22Rv1 (cell line): ENCODE measurements at regions not wholly inside any gene's neighbourhood (a gene's known extent, or its start where the extent isn't known, plus 50 kb on each side); places are given as distances from the start of the nearest gene placed in this dataset.

ENCODE experiments used
- ZFX ChIP-seq: fragments of 450-650 bp; IDR thresholded peaks from 2 replicates; pipeline ENCODE4 v1.6.1; 2017; ENCODE audit warnings: antibody characterized with exemption, borderline replicate concordance
- TF ChIP-seq, protein P1 (sequence below): fragments of 450-650 bp; IDR thresholded peaks from 2 replicates; pipeline ENCODE4 v1.5.1; 2017; ENCODE audit warnings: mild to moderate bottlenecking

DNA sequence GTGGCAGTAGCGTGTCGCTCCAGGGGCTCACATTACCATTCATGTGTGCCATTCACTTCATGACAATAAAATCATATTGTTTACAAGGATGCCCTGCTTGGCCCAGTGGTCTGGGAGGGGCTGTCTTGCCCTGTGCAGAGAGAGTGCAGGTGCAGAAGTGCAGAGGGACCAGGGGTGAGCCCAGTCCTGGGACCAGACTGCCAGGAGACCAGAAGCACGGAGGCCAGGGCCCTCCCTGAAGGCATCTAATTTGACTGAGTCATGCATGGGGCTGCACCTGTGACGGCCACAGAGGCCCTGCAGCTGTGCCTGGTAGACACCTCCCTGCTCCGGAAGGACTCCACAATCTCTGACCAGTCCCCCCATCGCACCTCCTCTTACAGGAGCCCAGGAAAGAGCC, 164.4 kb upstream of the FOXD4L5 start:
- TF ChIP-seq, protein P1, sequence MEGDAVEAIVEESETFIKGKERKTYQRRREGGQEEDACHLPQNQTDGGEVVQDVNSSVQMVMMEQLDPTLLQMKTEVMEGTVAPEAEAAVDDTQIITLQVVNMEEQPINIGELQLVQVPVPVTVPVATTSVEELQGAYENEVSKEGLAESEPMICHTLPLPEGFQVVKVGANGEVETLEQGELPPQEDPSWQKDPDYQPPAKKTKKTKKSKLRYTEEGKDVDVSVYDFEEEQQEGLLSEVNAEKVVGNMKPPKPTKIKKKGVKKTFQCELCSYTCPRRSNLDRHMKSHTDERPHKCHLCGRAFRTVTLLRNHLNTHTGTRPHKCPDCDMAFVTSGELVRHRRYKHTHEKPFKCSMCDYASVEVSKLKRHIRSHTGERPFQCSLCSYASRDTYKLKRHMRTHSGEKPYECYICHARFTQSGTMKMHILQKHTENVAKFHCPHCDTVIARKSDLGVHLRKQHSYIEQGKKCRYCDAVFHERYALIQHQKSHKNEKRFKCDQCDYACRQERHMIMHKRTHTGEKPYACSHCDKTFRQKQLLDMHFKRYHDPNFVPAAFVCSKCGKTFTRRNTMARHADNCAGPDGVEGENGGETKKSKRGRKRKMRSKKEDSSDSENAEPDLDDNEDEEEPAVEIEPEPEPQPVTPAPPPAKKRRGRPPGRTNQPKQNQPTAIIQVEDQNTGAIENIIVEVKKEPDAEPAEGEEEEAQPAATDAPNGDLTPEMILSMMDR, result no peak
- no peak for TF ChIP-seq ZFX
